GM19328 (cell line): ENCODE measurements at regions not wholly inside any gene's neighbourhood (a gene's known extent, or its start where the extent isn't known, plus 50 kb on each side); places are given as distances from the start of the nearest gene placed in this dataset.
"Not testable (repeated sequence)": the region's sequence is repeated elsewhere in the genome, so short reads cannot be mapped to it uniquely, and the experiment has no call there.

Experiments used
- ATAC-seq: cut with Tn5 transposase; IDR thresholded peaks from one replicate; pipeline ENCODE4 v1.9.1; 2021; ENCODE audit warnings: mild to moderate bottlenecking, moderate library complexity; ENCODE audit not compliant: unreplicated experiment

GRCh38 chr13:22980936-22981335 is 199.8 kb upstream of the SGCG start:
- no peak for ATAC-seq

- no peak for ATAC-seq
These were observed 187.6 kb upstream of the SGCG start for GRCh38 chr13:22993148-22993547.

- ATAC-seq = no peak
These were observed 177.3 kb upstream of the SGCG start for GRCh38 chr13:23003446-23003845.

GRCh38 chr13:23007426-23007825 is 173.4 kb upstream of the SGCG start:
- ATAC-seq = no peak

GRCh38 chr13:23018143-23018542 is 162.6 kb upstream of the SGCG start:
- no peak for ATAC-seq

- ATAC-seq = peak; percentile 91
These were observed 160.4 kb upstream of the SGCG start for GRCh38 chr13:23020246-23020843.

- no peak for ATAC-seq
These were observed 158.9 kb upstream of the SGCG start for GRCh38 chr13:23021906-23022305.

GRCh38 chr13:23022704-23023103 is 158.1 kb upstream of the SGCG start:
- no peak for ATAC-seq

- no peak for ATAC-seq
These were observed 154.7 kb upstream of the SGCG start for GRCh38 chr13:23025864-23026608.

- no peak for ATAC-seq
These were observed 141.4 kb upstream of the SGCG start for GRCh38 chr13:23039266-23039935.

GRCh38 chr13:23042181-23042580 is 138.6 kb upstream of the SGCG start:
- no peak for ATAC-seq

- no peak for ATAC-seq
These were observed 135.9 kb upstream of the SGCG start for GRCh38 chr13:23044906-23045305.

- no peak for ATAC-seq
These were observed 130.7 kb upstream of the SGCG start for GRCh38 chr13:23050126-23050525.

GRCh38 chr13:23053711-23054110 is 127.1 kb upstream of the SGCG start:
- ATAC-seq = not testable (repeated sequence)

- no peak for ATAC-seq
These were observed 121.6 kb upstream of the SGCG start for GRCh38 chr13:23059173-23059572.

- ATAC-seq = no peak
These were observed 119.8 kb upstream of the SGCG start for GRCh38 chr13:23060959-23061358.

GRCh38 chr13:23067129-23067528 is 113.7 kb upstream of the SGCG start:
- no peak for ATAC-seq

GRCh38 chr13:23069566-23069965 is 111.2 kb upstream of the SGCG start:
- ATAC-seq = no peak

- ATAC-seq = no peak
These were observed 106.5 kb upstream of the SGCG start for GRCh38 chr13:23074075-23074828.

GRCh38 chr13:23081220-23081619 is 99.6 kb upstream of the SGCG start:
- ATAC-seq = no peak

GRCh38 chr13:23081901-23082300 is 98.9 kb upstream of the SGCG start:
- no peak for ATAC-seq
